HG03442 (cell line): ENCODE measurements at regions not wholly inside any gene's neighbourhood (a gene's known extent, or its start where the extent isn't known, plus 50 kb on each side); places are given as distances from the start of the nearest gene placed in this dataset.

Experiments used
- ATAC-seq: cut with Tn5 transposase; IDR thresholded peaks from one replicate; pipeline ENCODE4 v1.9.1; 2021; ENCODE audit warnings: mild to moderate bottlenecking, moderate library complexity; ENCODE audit not compliant: unreplicated experiment

- no peak for ATAC-seq
These were observed 111.9 kb downstream of the HSPH1 start for GRCh38 chr13:31049833-31050232.

- no peak for ATAC-seq
These were observed 112.6 kb downstream of the HSPH1 start for GRCh38 chr13:31049083-31049482.

GRCh38 chr13:31048521-31048920, 113.2 kb downstream of the HSPH1 start:
- no peak for ATAC-seq

- no peak for ATAC-seq
These were observed 114.3 kb downstream of the TEX26 start for GRCh38 chr13:31046711-31047279.

- peak; percentile 73 for ATAC-seq
These were observed 113.0 kb downstream of the TEX26 start for GRCh38 chr13:31045286-31046081.

GRCh38 chr13:31044364-31045285, 112.2 kb downstream of the TEX26 start:
- ATAC-seq = peak; percentile 79

- ATAC-seq = peak; percentile 5
These were observed 111.5 kb downstream of the TEX26 start for GRCh38 chr13:31043957-31044356.

GRCh38 chr13:31042481-31043165, 110.2 kb downstream of the TEX26 start:
- ATAC-seq = no peak

GRCh38 chr13:31042049-31042448, 109.6 kb downstream of the TEX26 start:
- ATAC-seq = no peak

GRCh38 chr13:31038834-31039552, 106.5 kb downstream of the TEX26 start:
- peak; percentile 80 for ATAC-seq

GRCh38 chr13:31037874-31038500, 105.5 kb downstream of the TEX26 start:
- ATAC-seq = no peak

- no peak for ATAC-seq
These were observed 104.6 kb downstream of the TEX26 start for GRCh38 chr13:31036731-31037695.

GRCh38 chr13:31035185-31035965, 102.9 kb downstream of the TEX26 start:
- no peak for ATAC-seq

GRCh38 chr13:31032528-31033113, 100.2 kb downstream of the TEX26 start:
- no peak for ATAC-seq

- no peak for ATAC-seq
These were observed 99.0 kb downstream of the TEX26 start for GRCh38 chr13:31031482-31031881.

- no peak for ATAC-seq
These were observed 96.6 kb downstream of the TEX26 start for GRCh38 chr13:31029102-31029501.

- no peak for ATAC-seq
These were observed 94.7 kb downstream of the TEX26 start for GRCh38 chr13:31027136-31027535.
